ENCODE measurements at regions not wholly inside any gene's neighbourhood (a gene's known extent, or its start where the extent isn't known, plus 50 kb on each side); places are given as distances from the start of the nearest gene placed in this dataset.

DNA sequence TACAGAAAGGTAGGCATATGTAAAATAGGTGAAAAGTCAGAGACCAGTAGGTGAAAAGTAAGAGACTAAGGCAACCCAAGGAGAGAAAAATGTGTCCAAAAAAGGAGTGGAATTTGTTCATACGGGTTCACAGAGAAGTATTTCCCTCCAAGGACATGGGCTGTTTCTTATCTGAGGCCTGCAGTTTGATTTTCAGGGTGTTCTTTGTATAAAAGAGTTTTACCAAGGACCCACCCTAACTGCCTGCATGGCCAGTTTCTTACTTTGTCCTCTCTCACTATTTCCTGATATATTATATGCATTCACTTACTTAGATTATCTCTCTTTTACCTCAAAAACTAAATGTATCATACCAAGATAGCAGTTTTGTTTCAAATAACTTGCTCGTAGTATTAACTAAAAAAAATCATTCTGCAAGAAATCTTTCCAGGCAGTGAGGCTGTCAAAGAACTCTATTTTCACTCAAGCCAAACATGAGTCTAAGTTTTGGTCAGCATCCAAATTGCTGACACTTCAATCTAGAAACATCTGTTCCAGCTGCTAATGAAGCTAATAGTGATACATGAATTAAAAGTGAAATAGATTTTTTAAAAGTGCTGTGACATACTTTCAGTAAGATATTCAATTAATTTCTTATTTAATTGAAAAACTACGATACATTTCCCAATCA, 141.4 kb upstream of the SGCG start:
- Histone ChIP-seq H3K4me1 (ENCODE audit: control insufficient read depth, insufficient read depth, low read length) (no peaks in the 10 kb centered on the region), H3K27ac (ENCODE audit: low read length) (no peak overlapping the region), H3K4me3 (ENCODE audit: low read depth in 2 of 2, low read length in 2 of 2) (no peak overlapping the region), H3K36me3 (ENCODE audit: control insufficient read depth, insufficient read depth, low read length) (no peaks in the 10 kb centered on the region), H3K27me3 (ENCODE audit: control insufficient read depth, insufficient read depth, low read length) (no peaks in the 10 kb centered on the region), H3K9me3 (ENCODE audit: control insufficient read depth, insufficient read depth, low read depth, low read length) (no peaks in the 10 kb centered on the region)
- DNase-seq (ENCODE audit: low read depth, low spot score) (no peak), ATAC-seq (no peak)
- BruUV-seq (replicated peaks), result no TSS peak
- CTCF ChIA-PET, result no interaction called here
- in situ Hi-C loops (cut with HindIII; ENCODE audit: low pct_unique_long_range_greater_than_20kb, low sequenced_read_pairs), result no loop called here
- intact Hi-C loops (cut with micrococcal nuclease; ENCODE audit: unreplicated experiment), result no loop called here
- POLR2A ChIA-PET, result no interaction called here
- no peak for TF ChIP-seq SIN3A (IDR thresholded peaks at IDR 0.05; ENCODE audit: borderline replicate concordance, insufficient read depth, low read depth, low read length)
- TF ChIP-seq, protein P1, sequence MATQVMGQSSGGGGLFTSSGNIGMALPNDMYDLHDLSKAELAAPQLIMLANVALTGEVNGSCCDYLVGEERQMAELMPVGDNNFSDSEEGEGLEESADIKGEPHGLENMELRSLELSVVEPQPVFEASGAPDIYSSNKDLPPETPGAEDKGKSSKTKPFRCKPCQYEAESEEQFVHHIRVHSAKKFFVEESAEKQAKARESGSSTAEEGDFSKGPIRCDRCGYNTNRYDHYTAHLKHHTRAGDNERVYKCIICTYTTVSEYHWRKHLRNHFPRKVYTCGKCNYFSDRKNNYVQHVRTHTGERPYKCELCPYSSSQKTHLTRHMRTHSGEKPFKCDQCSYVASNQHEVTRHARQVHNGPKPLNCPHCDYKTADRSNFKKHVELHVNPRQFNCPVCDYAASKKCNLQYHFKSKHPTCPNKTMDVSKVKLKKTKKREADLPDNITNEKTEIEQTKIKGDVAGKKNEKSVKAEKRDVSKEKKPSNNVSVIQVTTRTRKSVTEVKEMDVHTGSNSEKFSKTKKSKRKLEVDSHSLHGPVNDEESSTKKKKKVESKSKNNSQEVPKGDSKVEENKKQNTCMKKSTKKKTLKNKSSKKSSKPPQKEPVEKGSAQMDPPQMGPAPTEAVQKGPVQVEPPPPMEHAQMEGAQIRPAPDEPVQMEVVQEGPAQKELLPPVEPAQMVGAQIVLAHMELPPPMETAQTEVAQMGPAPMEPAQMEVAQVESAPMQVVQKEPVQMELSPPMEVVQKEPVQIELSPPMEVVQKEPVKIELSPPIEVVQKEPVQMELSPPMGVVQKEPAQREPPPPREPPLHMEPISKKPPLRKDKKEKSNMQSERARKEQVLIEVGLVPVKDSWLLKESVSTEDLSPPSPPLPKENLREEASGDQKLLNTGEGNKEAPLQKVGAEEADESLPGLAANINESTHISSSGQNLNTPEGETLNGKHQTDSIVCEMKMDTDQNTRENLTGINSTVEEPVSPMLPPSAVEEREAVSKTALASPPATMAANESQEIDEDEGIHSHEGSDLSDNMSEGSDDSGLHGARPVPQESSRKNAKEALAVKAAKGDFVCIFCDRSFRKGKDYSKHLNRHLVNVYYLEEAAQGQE (IDR thresholded peaks at IDR 0.05; ENCODE audit: insufficient read depth in 1 of 2, low read depth in 2 of 2, low read length in 1 of 2), result no peak

DNA sequence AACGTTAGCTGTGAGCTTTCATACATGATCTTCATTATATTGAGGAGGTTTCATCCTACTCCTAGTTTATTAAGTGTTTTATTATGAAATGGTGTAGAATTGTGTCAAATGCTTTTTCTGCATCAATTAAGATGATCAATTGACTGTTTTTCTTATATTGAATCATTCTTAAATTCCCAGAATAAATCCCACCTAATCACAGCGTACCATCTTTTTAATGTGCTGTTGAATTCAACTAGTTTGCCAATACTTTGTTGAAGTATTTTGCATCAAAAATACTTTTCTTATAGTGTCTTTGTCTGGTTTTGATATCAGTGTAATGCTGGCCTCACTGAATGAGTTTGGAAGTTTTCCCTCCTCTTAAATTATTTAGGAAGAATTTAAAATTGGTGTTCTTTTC, 138.6 kb upstream of the SGCG start:
- Histone ChIP-seq H3K27me3 (ENCODE audit: control insufficient read depth, insufficient read depth, low read length) (no peaks in the 10 kb centered on the region), H3K4me3 (ENCODE audit: low read depth in 2 of 2, low read length in 2 of 2) (no peak overlapping the region), H3K36me3 (ENCODE audit: control insufficient read depth, insufficient read depth, low read length) (no peaks in the 10 kb centered on the region), H3K4me1 (ENCODE audit: control insufficient read depth, insufficient read depth, low read length) (no peaks in the 10 kb centered on the region), H3K9me3 (ENCODE audit: control insufficient read depth, insufficient read depth, low read depth, low read length) (no peaks in the 10 kb centered on the region), H3K27ac (ENCODE audit: low read length) (no peak overlapping the region)
- ChIA-PET CTCF (no interaction called here), POLR2A (no interaction called here)
- TF ChIP-seq, protein P1 (IDR thresholded peaks at IDR 0.05; ENCODE audit: insufficient read depth in 1 of 2, low read depth in 2 of 2, low read length in 1 of 2), result no peak
- TF ChIP-seq SIN3A (IDR thresholded peaks at IDR 0.05; ENCODE audit: borderline replicate concordance, insufficient read depth, low read depth, low read length) (no peak), TCF7L2 (IDR thresholded peaks at IDR 0.05; ENCODE audit: low read depth, low read length) (no peak), POLR2AphosphoS5 (IDR thresholded peaks at IDR 0.05; ENCODE audit: low read depth, low read length) (no peak)
- TF ChIP-seq, protein P2, sequence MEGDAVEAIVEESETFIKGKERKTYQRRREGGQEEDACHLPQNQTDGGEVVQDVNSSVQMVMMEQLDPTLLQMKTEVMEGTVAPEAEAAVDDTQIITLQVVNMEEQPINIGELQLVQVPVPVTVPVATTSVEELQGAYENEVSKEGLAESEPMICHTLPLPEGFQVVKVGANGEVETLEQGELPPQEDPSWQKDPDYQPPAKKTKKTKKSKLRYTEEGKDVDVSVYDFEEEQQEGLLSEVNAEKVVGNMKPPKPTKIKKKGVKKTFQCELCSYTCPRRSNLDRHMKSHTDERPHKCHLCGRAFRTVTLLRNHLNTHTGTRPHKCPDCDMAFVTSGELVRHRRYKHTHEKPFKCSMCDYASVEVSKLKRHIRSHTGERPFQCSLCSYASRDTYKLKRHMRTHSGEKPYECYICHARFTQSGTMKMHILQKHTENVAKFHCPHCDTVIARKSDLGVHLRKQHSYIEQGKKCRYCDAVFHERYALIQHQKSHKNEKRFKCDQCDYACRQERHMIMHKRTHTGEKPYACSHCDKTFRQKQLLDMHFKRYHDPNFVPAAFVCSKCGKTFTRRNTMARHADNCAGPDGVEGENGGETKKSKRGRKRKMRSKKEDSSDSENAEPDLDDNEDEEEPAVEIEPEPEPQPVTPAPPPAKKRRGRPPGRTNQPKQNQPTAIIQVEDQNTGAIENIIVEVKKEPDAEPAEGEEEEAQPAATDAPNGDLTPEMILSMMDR (IDR thresholded peaks at IDR 0.05), result no peak
- intact Hi-C loops (cut with micrococcal nuclease; ENCODE audit: unreplicated experiment) (no loop called here), in situ Hi-C loops (cut with HindIII; ENCODE audit: low pct_unique_long_range_greater_than_20kb, low sequenced_read_pairs) (no loop called here)
- no TSS peak for BruUV-seq (replicated peaks)
- ATAC-seq, result no peak
- no peak for DNase-seq (ENCODE audit: low read depth, low spot score)
